HepG2 (cell line): ENCODE measurements at regions not wholly inside any gene's neighbourhood (a gene's known extent, or its start where the extent isn't known, plus 50 kb on each side); places are given as distances from the start of the nearest gene placed in this dataset.

ENCODE experiments used
- ATAC-seq: fragments of 200-7000 bp; cut with Tn5 transposase; 3 replicates; pipeline ENCODE4 v1.9.1; 2020; ENCODE audit warnings: mild to moderate bottlenecking, moderate library complexity
- BruUV-seq: library from RNA; stranded (reverse); fragments of 400-500 nt; replicated peaks from 2 replicates; lab custom pipeline; 2021; lab: Mats Ljungman, UMichigan
- CTCF ChIA-PET: fragments of 300-600 bp; formaldehyde crosslinking; extraction: SDS; loops from one replicate; lab custom pipeline; 2021; ENCODE audit warnings: low total read pairs, inconsistent platforms, low intra/inter-chr PET ratio; lab: Yijun Ruan, JAX
- POLR2A ChIA-PET: fragments of 350-600 bp; sonication (Branson Sonifier 250); formaldehyde crosslinking; loops from one replicate; lab custom pipeline; 2020; ENCODE audit warnings: antibody characterized with exemption, inconsistent platforms; lab: Yijun Ruan, JAX
- DNase-seq: peaks from one replicate; pipeline ENCODE4 v3.0.0-alpha.2; 2015; ENCODE audit warnings: low spot score
- FAIRE-seq: peaks from 3 replicates; lab custom pipeline; 2011; peaks lifted over from hg19 to GRCh38; lab: Jason Lieb, UNC
- H2AFZ ChIP-seq: one replicate; pipeline ENCODE4 v1.6.1; 2011; ENCODE audit warnings: low read length, inconsistent platforms
- H3K27ac ChIP-seq: fragments of 300-600 bp; 3 replicates; pipeline ENCODE4 v1.8.0; 2011; ENCODE audit warnings: mixed run types, mild to moderate bottlenecking, mixed read lengths, low read length, inconsistent platforms; ENCODE audit not compliant: insufficient read depth; ENCODE audit errors: extremely low read length
- H3K27me3 ChIP-seq, 2 experiments: fragments of 200-600 bp in 1 of 2; 2 replicates in 1 of 2; 3 replicates in 1 of 2; pipeline versions ENCODE4 v1.6.0 to v1.8.0; 2011; ENCODE audit warnings: low read length in 2 of 2, mild to moderate bottlenecking in 2 of 2, moderate library complexity in 2 of 2, inconsistent platforms in 1 of 2; ENCODE audit not compliant: insufficient read depth in 2 of 2, control insufficient read depth in 1 of 2
- H3K36me3 ChIP-seq, 2 experiments: fragments of 200-600 bp in 1 of 2; replicated peaks in 1 of 2; 2 replicates in 1 of 2; 3 replicates in 1 of 2; pipeline versions ENCODE4 v1.5.1 to v1.8.0; 2011; ENCODE audit warnings: low read length in 2 of 2, inconsistent platforms in 1 of 2; ENCODE audit not compliant: insufficient read depth in 2 of 2, control insufficient read depth in 1 of 2
- H3K4me1 ChIP-seq: 2 replicates; pipeline ENCODE4 v1.5.1; 2012; ENCODE audit warnings: low read length, inconsistent platforms; ENCODE audit not compliant: insufficient read depth
- H3K4me2 ChIP-seq: 2 replicates; pipeline ENCODE4 v1.6.0; 2011; ENCODE audit warnings: low read depth, low read length, inconsistent platforms
- H3K4me3 ChIP-seq, 3 experiments: fragments of 200-600 bp in 1 of 3; sonication (generic), shearing (Covaris generic) in 1 of 3; replicated peaks in 1 of 3; 2 replicates each; pipeline ENCODE4 v1.5.1; 2011 to 2016; ENCODE audit warnings: low read length in 3 of 3, inconsistent platforms in 2 of 3, low read depth in 2 of 3, mild to moderate bottlenecking in 2 of 3, control low read depth in 1 of 3, mixed read lengths in 1 of 3; ENCODE audit not compliant: insufficient read depth in 1 of 3
- H3K79me2 ChIP-seq: one replicate; pipeline ENCODE4 v1.6.1; 2011; ENCODE audit warnings: low read length, inconsistent platforms; ENCODE audit not compliant: insufficient read depth
- H3K9ac ChIP-seq: 2 replicates; pipeline ENCODE4 v1.6.0; 2011; ENCODE audit warnings: mild to moderate bottlenecking, low read depth, low read length, inconsistent platforms; ENCODE audit not compliant: insufficient read depth
- H3K9me3 ChIP-seq: 2 replicates; pipeline ENCODE4 v1.5.1; 2012; ENCODE audit warnings: mild to moderate bottlenecking, low read length
- H4K20me1 ChIP-seq: 2 replicates; pipeline ENCODE4 v1.6.0; 2011; ENCODE audit warnings: inconsistent platforms, mild to moderate bottlenecking, low read length, moderate library complexity; ENCODE audit not compliant: insufficient read depth
- EHMT2 ChIP-seq: fragments of 200-600 bp; sonication (generic); IDR thresholded peaks from 2 replicates; pipeline ENCODE4 v1.7.0; 2017; ENCODE audit warnings: antibody characterized with exemption, low read depth, low read length, borderline replicate concordance
- HNF4G ChIP-seq, 2 experiments: sonication (generic) in 1 of 2; formaldehyde crosslinking in 1 of 2; IDR thresholded peaks; 2 replicates each; pipeline versions ENCODE4 v1.4.0 to v1.6.1; 2011 to 2020; ENCODE audit warnings: borderline replicate concordance in 2 of 2, low read depth in 2 of 2, mild to moderate bottlenecking in 2 of 2, low read length in 1 of 2, missing genetic modification reagents in 1 of 2, moderate library complexity in 1 of 2
- POLR2G ChIP-seq: fragments of 200-400 bp; formaldehyde crosslinking; IDR thresholded peaks from 2 replicates; pipeline ENCODE4 v1.6.1; 2018; ENCODE audit warnings: mild to moderate bottlenecking, low read depth, low read length, moderate library complexity
- STAT6 ChIP-seq: sonication (generic); formaldehyde crosslinking; IDR thresholded peaks from 2 replicates; pipeline ENCODE4 v1.4.0; 2020; ENCODE audit warnings: missing genetic modification reagents, mild to moderate bottlenecking, borderline replicate concordance
- ZBTB3 ChIP-seq: sonication (generic); formaldehyde crosslinking; IDR thresholded peaks from 2 replicates; pipeline ENCODE4 v1.4.0; 2020; ENCODE audit warnings: low read depth, mild to moderate bottlenecking, moderate library complexity, missing genetic modification reagents, borderline replicate concordance
- ZFP90 ChIP-seq: sonication (generic); formaldehyde crosslinking; IDR thresholded peaks from 2 replicates; pipeline ENCODE4 v1.8.0; 2022; ENCODE audit warnings: missing genetic modification reagents, mild to moderate bottlenecking, inconsistent platforms, borderline replicate concordance
- ZIK1 ChIP-seq: sonication (generic); formaldehyde crosslinking; IDR thresholded peaks from 2 replicates; pipeline ENCODE4 v1.5.0; 2020; ENCODE audit warnings: mild to moderate bottlenecking, low read depth, missing genetic modification reagents, borderline replicate concordance
- ZKSCAN5 ChIP-seq: sonication (generic); formaldehyde crosslinking; IDR thresholded peaks from 2 replicates; pipeline ENCODE4 v1.5.1; 2020; ENCODE audit warnings: mild to moderate bottlenecking, missing genetic modification reagents
- ZNF333 ChIP-seq: sonication (generic); formaldehyde crosslinking; IDR thresholded peaks from 2 replicates; pipeline ENCODE4 v1.4.0; 2020; ENCODE audit warnings: mild to moderate bottlenecking, missing genetic modification reagents, borderline replicate concordance
- ZNF501 ChIP-seq: sonication (generic); formaldehyde crosslinking; IDR thresholded peaks from 2 replicates; pipeline ENCODE4 v1.5.1; 2020; ENCODE audit warnings: mild to moderate bottlenecking, moderate library complexity, missing genetic modification reagents
- WGBS: methylation state at CpG from one replicate; pipeline ENCODE4 v1.1.6; 2017; ENCODE audit warnings: low lambda C conversion rate; 5-methylcytosine and 5-hydroxymethylcytosine counted together
- in situ Hi-C: cut with HindIII; loops from 2 replicates; pipeline ENCODE4 v1.10.0; 2017; ENCODE audit warnings: low pct_unique_long_range_greater_than_20kb; ENCODE audit not compliant: extremely low pct_ligation_motif_present
- intact Hi-C: fragments of 100-400 bp; cut with micrococcal nuclease; formaldehyde crosslinking; loops from one replicate; pipeline ENCODE4 v1.10.0; 2022; ENCODE audit not compliant: unreplicated experiment
- TF ChIP-seq, protein P1 (sequence below): sonication (generic); formaldehyde crosslinking; IDR thresholded peaks from 2 replicates; pipeline ENCODE4 v1.4.0; 2020; ENCODE audit warnings: mild to moderate bottlenecking, missing genetic modification reagents

DNA sequence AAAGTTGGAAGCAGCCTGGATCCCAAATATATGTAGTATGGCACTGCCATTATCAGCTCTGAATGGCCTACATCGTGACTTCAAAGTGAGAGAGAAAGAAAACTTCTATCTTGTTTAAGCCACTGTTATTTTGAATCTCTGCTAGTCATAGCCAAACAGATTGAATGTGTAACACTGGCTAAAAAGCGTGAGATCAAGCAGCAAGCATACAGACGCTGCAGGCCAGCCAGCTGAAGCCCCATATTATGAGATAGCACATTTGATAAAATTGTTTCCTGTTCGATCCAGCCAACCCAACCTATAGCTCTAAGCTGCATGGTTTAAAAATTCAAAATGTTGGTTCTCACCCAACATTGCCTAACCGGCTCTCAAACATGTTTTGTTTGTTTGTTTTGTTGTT lies 95.0 kb downstream of the DUSP6 start (continued):
- TF ChIP-seq HNF4G (IDR thresholded peaks at IDR 0.05; ENCODE audit: borderline replicate concordance, low read depth, low read length) (no peak), HNF4G (CRISPR knock-in tag; IDR thresholded peaks at IDR 0.05; ENCODE audit: borderline replicate concordance, low read depth) (no peak), ZFP90 (CRISPR knock-in tag) (no peak), ZBTB3 (no peak)

GRCh38 chr12:89256060-89256459 lies 96.2 kb downstream of the DUSP6 start:
- intact Hi-C loops: no loop called here
- no peak overlapping the region for H2AFZ ChIP-seq
- TF ChIP-seq STAT6 (CRISPR knock-in tag) (no peak), POLR2G (no peak), ZNF501 (CRISPR knock-in tag) (no peak), ZKSCAN5 (CRISPR knock-in tag) (no peak), ZIK1 (CRISPR knock-in tag) (no peak), EHMT2 (no peak), ZNF333 (CRISPR knock-in tag) (no peak)
- TF ChIP-seq, protein P1, sequence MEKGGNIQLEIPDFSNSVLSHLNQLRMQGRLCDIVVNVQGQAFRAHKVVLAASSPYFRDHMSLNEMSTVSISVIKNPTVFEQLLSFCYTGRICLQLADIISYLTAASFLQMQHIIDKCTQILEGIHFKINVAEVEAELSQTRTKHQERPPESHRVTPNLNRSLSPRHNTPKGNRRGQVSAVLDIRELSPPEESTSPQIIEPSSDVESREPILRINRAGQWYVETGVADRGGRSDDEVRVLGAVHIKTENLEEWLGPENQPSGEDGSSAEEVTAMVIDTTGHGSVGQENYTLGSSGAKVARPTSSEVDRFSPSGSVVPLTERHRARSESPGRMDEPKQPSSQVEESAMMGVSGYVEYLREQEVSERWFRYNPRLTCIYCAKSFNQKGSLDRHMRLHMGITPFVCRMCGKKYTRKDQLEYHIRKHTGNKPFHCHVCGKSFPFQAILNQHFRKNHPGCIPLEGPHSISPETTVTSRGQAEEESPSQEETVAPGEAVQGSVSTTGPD: no peak
- TF ChIP-seq, all 625 proteins: peak for 0
- in situ Hi-C loops: no loop called here
- no peak overlapping the region for H3K27ac ChIP-seq
- H3K27me3 ChIP-seq: no peaks in the 10 kb centered on the region
- H3K4me3 ChIP-seq: no peak overlapping the region
- no TSS peak for BruUV-seq
- H3K9me3 ChIP-seq: no peaks in the 10 kb centered on the region
- H3K79me2 ChIP-seq: no peaks in the 10 kb centered on the region
- WGBS: 60% methylated on average over 1 of the region's 1 CpG
- POLR2A ChIA-PET: no interaction called here
- H4K20me1 ChIP-seq: no peaks in the 10 kb centered on the region
- DNase-seq: no peak
- H3K4me1 ChIP-seq: no peaks in the 10 kb centered on the region
- H3K36me3 ChIP-seq: no peaks in the 10 kb centered on the region
- H3K4me2 ChIP-seq: no peak overlapping the region
- no peak for FAIRE-seq
- no peak overlapping the region for H3K9ac ChIP-seq
- CTCF ChIA-PET: no interaction called here
- ATAC-seq: no peak
